Frontal cortex (tissue), 3 donors: ENCODE measurements at regions not wholly inside any gene's neighbourhood (a gene's known extent, or its start where the extent isn't known, plus 50 kb on each side); places are given as distances from the start of the nearest gene placed in this dataset.

Experiments used
- DNase-seq, 2 donors: peaks; one replicate each; pipeline ENCODE4 v3.0.0; 2012; ENCODE audit warnings: low spot score in 2 of 2
- FAIRE-seq: peaks from 2 replicates; lab custom pipeline; 2012; peaks lifted over from hg19 to GRCh38; lab: Jason Lieb, UNC
- donor health status: control.
- donor health status: control.
- donor health status: control.

DNA sequence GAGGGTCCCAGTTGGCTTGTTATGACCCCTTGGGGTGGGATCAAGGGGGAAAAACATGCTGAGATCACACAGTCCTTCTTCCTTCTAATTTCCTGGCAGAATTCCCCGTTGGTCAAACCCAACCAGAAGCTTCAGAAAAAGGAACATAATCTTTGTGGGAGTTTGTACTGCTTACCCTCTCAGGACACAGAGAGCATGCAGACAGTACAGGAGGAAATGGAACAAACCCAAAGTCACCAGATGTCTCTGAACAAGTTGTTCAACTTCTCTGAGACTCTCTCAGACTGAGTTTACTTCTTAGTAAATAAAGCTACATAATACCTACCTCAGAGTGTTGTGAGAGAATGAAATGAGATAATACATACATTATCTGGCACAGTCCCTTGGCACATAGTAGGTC lies 181.1 kb upstream of the TSHZ2 start:
- no peak for FAIRE-seq
- DNase-seq, result no peak

DNA sequence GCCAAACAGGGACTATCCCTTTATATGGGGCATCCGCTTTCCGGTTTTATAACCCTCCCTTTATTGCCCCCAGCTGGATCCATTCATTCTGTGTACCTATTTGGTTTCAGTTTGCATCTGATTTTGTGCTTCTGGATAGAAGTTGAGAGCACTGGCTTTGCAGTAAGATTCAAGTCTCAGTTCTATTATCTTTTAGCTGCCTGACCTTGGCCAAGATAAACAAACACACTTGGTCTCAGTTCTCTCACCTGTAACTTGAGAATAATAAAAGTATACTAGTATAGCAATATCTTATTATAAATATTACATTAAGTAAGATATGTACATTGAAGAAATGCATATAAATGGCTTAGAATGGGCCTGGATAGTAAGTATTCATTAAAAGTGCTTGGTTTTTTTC lies 182.4 kb upstream of the TSHZ2 start:
- no peak for DNase-seq
- FAIRE-seq, result no peak

DNA sequence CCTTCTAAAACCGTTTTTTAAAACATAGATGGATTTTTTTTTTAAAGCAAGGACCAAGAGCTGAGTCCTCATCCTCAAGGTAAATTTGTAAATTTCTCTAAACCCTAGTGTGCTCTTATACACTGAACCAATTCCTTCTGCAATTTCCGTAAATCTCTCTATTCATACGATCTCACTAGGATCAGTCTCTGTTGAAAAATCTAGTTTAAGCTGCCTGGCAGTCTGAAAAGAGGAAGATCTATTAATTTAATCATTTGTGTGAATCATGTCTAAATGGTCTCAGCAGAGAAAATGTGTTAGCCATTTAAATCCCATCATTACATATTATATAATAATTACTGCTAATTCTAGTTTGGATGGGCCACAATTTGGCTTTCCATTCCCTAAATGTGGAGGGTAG lies 184.2 kb upstream of the TSHZ2 start:
- DNase-seq (no peak), FAIRE-seq (no peak)

GRCh38 chr20:52787216-52787615 lies 184.9 kb upstream of the TSHZ2 start:
- FAIRE-seq (no peak), DNase-seq (no peak)

DNA sequence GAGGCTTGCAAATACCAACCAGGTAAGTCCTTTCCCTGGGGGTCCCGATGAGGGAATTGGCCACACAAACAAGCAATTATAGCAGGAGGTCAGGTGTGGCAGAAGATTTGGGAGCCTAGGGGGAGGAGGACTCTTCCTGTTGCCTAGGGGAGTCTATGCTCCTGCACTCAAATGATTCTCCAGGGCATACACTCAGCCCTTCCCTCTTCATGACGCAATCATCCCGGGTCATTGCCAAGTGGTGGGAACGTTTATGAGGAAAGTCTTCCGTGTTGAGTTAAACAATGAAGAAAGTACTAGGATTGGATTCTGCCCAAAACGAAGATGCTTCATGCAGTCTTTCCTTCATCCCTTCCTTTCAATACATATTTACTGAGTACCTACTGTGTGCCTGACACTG lies 186.5 kb upstream of the TSHZ2 start:
- no peak for DNase-seq
- no peak for FAIRE-seq

- no peak for DNase-seq
- FAIRE-seq, result no peak
Observed at GRCh38 chr20:52783769-52784168, 188.4 kb upstream of the TSHZ2 start.

- FAIRE-seq (no peak), DNase-seq (no peak)
Observed at GRCh38 chr20:52780462-52780861, 191.7 kb upstream of the TSHZ2 start.

DNA sequence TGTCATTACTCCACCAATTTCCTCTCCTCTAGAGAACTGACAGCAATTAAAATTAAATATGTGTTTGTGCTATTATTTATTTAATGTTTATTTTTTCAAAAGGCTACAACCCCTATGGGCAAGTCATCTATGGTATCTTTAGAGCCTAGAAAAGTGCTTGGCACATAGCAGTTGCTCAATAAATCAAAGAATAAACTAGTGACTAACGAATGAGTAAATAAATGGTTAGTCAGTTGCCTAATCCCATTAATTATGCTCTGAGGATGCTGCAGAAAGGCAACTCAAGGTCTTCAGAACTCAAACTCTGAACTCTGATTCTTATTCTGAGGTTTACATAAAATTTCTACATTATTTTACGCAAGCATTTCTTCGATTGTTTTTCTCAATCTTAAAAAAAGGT lies 193.0 kb upstream of the TSHZ2 start:
- FAIRE-seq (no peak), DNase-seq (no peak)

- no peak for DNase-seq
- no peak for FAIRE-seq
Observed at GRCh38 chr20:52777171-52777570, 195.0 kb upstream of the TSHZ2 start.

- no peak for FAIRE-seq
- no peak for DNase-seq
Observed at GRCh38 chr20:52775786-52776185, 196.4 kb upstream of the TSHZ2 start.

- FAIRE-seq (no peak), DNase-seq (no peak)
Observed at GRCh38 chr20:52768694-52769093, 203.5 kb upstream of the TSHZ2 start.

DNA sequence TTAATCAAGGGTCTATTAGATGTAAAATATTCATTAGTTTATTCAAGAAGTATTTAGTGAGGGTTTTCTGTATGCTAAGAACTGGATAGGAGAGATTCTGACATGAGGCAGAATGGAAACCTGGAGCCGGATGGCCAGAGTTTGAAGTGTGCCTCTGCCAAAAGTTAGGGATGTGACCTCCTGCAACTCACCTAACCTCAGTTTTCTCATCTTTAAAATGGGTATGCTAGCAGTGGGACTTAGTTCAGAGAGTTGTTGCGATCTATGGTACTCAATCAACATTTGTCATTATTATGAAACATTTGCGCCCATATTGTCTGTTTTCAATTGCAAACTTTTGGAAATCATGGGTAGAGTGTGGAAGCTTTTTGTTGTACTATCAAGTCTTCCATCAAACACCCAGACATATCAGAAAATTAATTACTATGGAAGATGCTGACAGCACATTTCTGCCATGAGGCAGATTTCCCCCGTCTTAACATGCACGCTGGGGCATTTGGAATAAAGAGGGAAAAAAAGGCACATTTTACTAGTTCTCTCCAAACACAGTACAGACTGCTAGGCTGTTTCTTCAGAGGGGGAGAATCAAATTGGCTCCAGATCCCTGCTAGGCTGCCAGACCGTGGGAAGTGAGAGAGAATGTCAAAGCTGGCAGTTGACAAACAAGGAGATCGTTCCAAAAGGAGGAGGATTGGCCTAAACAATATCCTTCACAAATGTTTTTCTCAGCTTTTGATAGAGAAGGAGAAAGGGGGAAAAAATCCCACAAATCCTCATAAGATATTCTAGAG lies 205.3 kb upstream of the TSHZ2 start:
- DNase-seq (no peak), FAIRE-seq (no peak)

GRCh38 chr20:52763321-52763853 lies 208.8 kb upstream of the TSHZ2 start:
- no peak for DNase-seq
- FAIRE-seq, result no peak

GRCh38 chr20:52761867-52762266 lies 210.3 kb upstream of the TSHZ2 start:
- no peak for FAIRE-seq
- DNase-seq, result no peak

DNA sequence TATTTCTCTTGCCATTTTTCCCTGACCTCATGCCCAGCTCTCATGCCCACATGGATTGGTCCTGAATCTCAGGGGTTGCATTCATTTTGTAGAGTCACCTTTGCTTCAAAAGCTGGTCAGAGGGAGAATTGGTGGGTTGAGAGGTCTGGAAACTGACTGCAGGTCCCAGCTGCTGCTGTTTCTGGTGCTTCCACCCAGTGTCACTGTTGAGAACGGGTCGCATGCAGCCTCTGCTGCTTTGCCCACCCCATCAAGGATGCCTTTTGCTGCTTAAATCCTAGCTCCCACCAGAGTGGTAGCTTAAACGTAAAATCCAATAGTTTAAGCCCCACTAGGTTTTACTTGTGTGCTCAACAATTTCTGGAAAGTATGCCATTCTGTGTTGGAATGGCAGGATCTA lies 211.4 kb upstream of the TSHZ2 start:
- no peak for FAIRE-seq
- DNase-seq, result no peak

DNA sequence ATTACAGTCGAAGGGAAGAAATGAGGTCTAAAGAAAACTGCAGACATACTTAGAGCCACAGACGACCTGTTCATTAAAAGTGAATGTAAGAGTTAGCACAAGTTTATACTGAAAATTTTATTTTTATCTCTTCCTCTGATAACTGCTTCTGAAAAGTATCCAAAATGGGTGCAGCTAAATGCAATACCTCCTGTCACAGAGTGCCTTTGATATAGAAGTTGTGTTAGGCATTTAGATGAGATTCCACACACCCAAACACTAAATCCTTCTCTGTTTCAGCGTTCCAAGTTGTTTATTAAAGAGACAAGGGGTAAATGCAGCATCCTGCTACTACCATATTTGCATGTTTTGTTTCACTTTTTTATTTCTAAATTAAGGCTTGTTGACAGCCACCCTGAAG lies 214.7 kb upstream of the TSHZ2 start:
- no peak for FAIRE-seq
- no peak for DNase-seq

GRCh38 chr20:52755744-52756143 lies 216.4 kb upstream of the TSHZ2 start:
- FAIRE-seq (no peak), DNase-seq (no peak)

GRCh38 chr20:52754366-52754765 lies 217.8 kb upstream of the TSHZ2 start:
- FAIRE-seq (no peak), DNase-seq (no peak)

DNA sequence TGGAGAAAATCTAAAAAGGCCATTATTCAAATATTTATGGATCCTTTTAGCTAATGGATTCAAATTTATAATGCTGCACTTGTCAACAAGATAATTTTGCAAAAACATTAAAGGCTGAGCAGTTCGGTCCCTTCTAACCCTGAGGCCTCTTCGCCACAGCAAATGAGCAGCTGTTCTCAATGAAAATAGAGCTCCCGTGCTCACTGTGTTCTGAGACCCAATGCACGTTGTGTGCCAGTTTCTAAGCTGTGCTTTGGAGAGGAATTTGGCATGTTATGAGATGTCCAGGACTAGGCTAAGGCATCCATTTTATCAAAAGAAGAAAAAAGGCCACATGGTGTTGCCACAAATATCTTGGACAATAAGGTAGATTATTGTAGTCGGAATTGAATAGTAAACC lies 220.1 kb upstream of the TSHZ2 start:
- DNase-seq, result no peak
- no peak for FAIRE-seq

DNA sequence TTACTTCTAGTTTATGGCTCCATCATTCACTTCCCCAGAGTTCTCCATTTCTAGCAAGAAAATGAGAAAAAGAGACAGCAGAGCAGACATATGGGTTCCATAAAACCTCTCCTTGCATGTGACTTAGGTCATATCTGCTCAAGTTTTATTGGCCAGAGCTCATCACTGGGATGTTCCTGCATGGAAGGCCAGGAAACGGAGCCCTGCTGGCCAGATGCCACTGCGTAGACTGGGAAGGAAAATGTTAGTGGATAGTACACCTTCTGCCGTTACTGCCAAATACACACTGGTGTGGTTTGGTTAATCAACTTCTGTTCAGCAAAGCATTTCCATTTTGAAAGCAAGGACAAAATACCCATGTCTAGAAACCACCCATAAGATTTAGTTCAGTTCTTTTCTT lies 220.6 kb upstream of the TSHZ2 start:
- DNase-seq (no peak), FAIRE-seq (no peak)

DNA sequence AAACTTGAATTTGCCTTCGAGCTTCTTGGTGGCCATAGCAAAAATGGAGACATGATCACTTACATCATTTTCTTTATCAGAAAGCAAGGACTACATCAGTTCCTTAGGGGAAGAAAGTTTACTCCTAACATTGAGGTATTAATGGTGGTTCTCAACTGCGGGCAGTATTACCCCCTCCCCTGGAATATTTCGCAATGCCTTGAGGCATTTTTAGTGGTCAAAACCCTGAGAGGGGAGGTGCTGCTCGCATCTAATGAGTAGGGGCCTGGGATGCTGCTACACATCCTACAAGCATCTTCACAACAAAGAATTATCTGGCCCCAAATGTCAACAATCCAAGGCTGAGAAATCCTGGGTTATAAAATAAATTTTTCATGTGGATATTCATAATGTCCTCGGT lies 222.2 kb upstream of the TSHZ2 start:
- DNase-seq (no peak), FAIRE-seq (no peak)

DNA sequence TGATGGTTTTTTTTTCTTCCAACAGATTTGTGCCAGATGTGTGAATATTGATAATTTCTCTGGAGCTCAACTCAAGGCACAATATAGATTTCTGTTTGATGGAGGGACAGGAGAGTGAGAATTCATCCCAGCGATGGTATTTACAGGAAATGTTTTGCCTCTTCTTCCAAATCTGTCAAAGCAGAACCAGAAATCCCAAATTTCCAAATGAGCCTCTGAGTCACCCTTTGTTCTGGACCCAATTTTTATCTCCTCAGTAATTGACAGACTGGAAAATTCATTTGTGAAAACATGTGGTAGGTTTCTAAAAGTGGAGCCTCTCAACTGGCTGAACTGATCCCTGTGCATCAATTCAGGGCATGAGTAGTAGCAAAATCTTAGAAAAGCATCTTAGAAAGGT lies 223.2 kb upstream of the TSHZ2 start:
- FAIRE-seq (no peak), DNase-seq (no peak)
